K562 (cell line): ENCODE measurements at regions not wholly inside any gene's neighbourhood (a gene's known extent, or its start where the extent isn't known, plus 50 kb on each side); places are given as distances from the start of the nearest gene placed in this dataset.

ENCODE experiments used
- ATAC-seq: fragments of 200-7000 bp; cut with Tn5 transposase; 3 replicates; pipeline ENCODE4 v1.9.1; 2020; ENCODE audit warnings: moderate library complexity
- BruUV-seq: library from RNA; stranded (reverse); fragments of 400-500 nt; replicated peaks from 2 replicates; lab custom pipeline; 2021; lab: Mats Ljungman, UMichigan
- CTCF ChIA-PET: fragments of 300-600 bp; formaldehyde crosslinking; extraction: SDS; loops from one replicate; lab custom pipeline; 2021; ENCODE audit warnings: low intra/inter-chr PET ratio; lab: Yijun Ruan, JAX
- POLR2A ChIA-PET: fragments of 300-600, 350-650 bp; sonication (Branson Sonifier 250); formaldehyde crosslinking; extraction: SDS; loops from one replicate; lab custom pipeline; 2021; ENCODE audit warnings: antibody characterized with exemption, inconsistent platforms; lab: Yijun Ruan, JAX
- DNase-seq, 4 experiments: peaks; one replicate each; pipeline versions ENCODE4 v3.0.0 to v3.0.0-alpha.2; 2011 to 2018; ENCODE audit warnings: low spot score in 3 of 4, mixed read lengths in 3 of 4; ENCODE audit errors: extremely low read depth in 1 of 4
- FAIRE-seq: peaks from 2 replicates; lab custom pipeline; 2011; peaks lifted over from hg19 to GRCh38; lab: Jason Lieb, UNC
- H2AFZ ChIP-seq: 2 replicates; pipeline ENCODE4 v1.6.0; 2011; ENCODE audit warnings: low read depth, low read length, control low read depth, inconsistent platforms
- H3K27ac ChIP-seq: fragments of 200-600 bp; 3 replicates; pipeline ENCODE4 v1.8.0; 2011; ENCODE audit warnings: low read depth, mild to moderate bottlenecking, control low read depth, inconsistent platforms, low read length, moderate library complexity, mixed read lengths; ENCODE audit errors: extremely low read depth
- H3K27me3 ChIP-seq, 2 experiments: fragments of 300-600 bp in 1 of 2; 2 replicates in 1 of 2; 3 replicates in 1 of 2; pipeline versions ENCODE4 v1.6.0 to v1.8.0; 2011; ENCODE audit warnings: inconsistent platforms in 2 of 2, low read length in 2 of 2, mild to moderate bottlenecking in 1 of 2, mixed read lengths in 1 of 2, moderate library complexity in 1 of 2; ENCODE audit not compliant: control insufficient read depth in 2 of 2, insufficient read depth in 2 of 2
- H3K36me3 ChIP-seq: fragments of 300-600 bp; 3 replicates; pipeline ENCODE4 v1.8.0; 2011; ENCODE audit warnings: mild to moderate bottlenecking, low read length, inconsistent platforms; ENCODE audit not compliant: control insufficient read depth, insufficient read depth
- H3K4me1 ChIP-seq, 2 experiments: fragments of 200-600 bp in 1 of 2; replicated peaks in 1 of 2; 2 replicates in 1 of 2; 3 replicates in 1 of 2; pipeline versions ENCODE4 v1.5.1 to v1.8.0; 2011; ENCODE audit warnings: inconsistent platforms in 2 of 2, low read length in 2 of 2, mild to moderate bottlenecking in 1 of 2, mixed read lengths in 1 of 2, moderate library complexity in 1 of 2; ENCODE audit not compliant: control insufficient read depth in 2 of 2, insufficient read depth in 2 of 2
- H3K4me2 ChIP-seq: 2 replicates; pipeline ENCODE4 v1.6.1; 2011; ENCODE audit warnings: low read length, control low read depth, inconsistent platforms, mixed read lengths; ENCODE audit not compliant: insufficient read depth
- H3K4me3 ChIP-seq: fragments of 200-600 bp; sonication (generic), shearing (Covaris generic); 2 replicates; pipeline ENCODE4 v1.5.1; 2016; ENCODE audit warnings: control low read depth, inconsistent platforms
- H3K79me2 ChIP-seq: fragments of 200-600 bp; 3 replicates; pipeline ENCODE4 v1.8.0; 2011; ENCODE audit warnings: low read length, inconsistent platforms; ENCODE audit not compliant: control insufficient read depth, insufficient read depth
- H3K9ac ChIP-seq, 2 experiments: 2 replicates each; pipeline versions ENCODE4 v1.6.0 to v1.6.1; 2011; ENCODE audit warnings: low read depth in 2 of 2, low read length in 2 of 2, control low read depth in 1 of 2, inconsistent platforms in 1 of 2, mild to moderate bottlenecking in 1 of 2, mixed read lengths in 1 of 2; ENCODE audit not compliant: insufficient read depth in 1 of 2
- H3K9me1 ChIP-seq: one replicate; pipeline ENCODE4 v1.6.0; 2011; ENCODE audit warnings: inconsistent platforms, mild to moderate bottlenecking, low read length, moderate library complexity; ENCODE audit not compliant: control insufficient read depth, insufficient read depth
- H3K9me3 ChIP-seq: replicated peaks from 2 replicates; pipeline ENCODE4 v1.5.1; 2011; ENCODE audit warnings: low read depth, low read length, inconsistent platforms; ENCODE audit not compliant: control insufficient read depth, insufficient read depth
- H4K20me1 ChIP-seq: replicated peaks from 2 replicates; pipeline ENCODE4 v1.6.1; 2011; ENCODE audit warnings: low read length, inconsistent platforms, mixed read lengths; ENCODE audit not compliant: control insufficient read depth, insufficient read depth
- ATF1 ChIP-seq, 2 experiments: fragments of 450-650 bp in 1 of 2; IDR thresholded peaks; 2 replicates each; pipeline ENCODE4 v1.6.1; 2016; ENCODE audit warnings: missing compliant biosample characterization in 1 of 2, missing genetic modification characterization in 1 of 2
- FIP1L1 ChIP-seq: fragments of 200-400 bp; formaldehyde crosslinking; IDR thresholded peaks from 2 replicates; pipeline ENCODE4 v1.6.1; 2018; ENCODE audit warnings: mild to moderate bottlenecking, low read depth, low read length; ENCODE audit not compliant: poor library complexity, severe bottlenecking
- GATAD2A ChIP-seq: fragments of 450-650 bp; IDR thresholded peaks from 2 replicates; pipeline ENCODE4 v1.6.1; 2017
- JUN ChIP-seq, 2 experiments: sonication (generic) in 1 of 2; formaldehyde crosslinking in 1 of 2; IDR thresholded peaks; 2 replicates each; pipeline versions ENCODE4 v1.6.1 to v1.8.0; 2012 to 2022; ENCODE audit warnings: borderline replicate concordance in 2 of 2, mild to moderate bottlenecking in 2 of 2, improper control_type of control experiment in 1 of 2, low read depth in 1 of 2, low read length in 1 of 2, missing genetic modification reagents in 1 of 2
- MEF2A ChIP-seq: IDR thresholded peaks from 2 replicates; pipeline ENCODE4 v1.6.1; 2011; ENCODE audit warnings: low read depth, mild to moderate bottlenecking, low read length, moderate library complexity; ENCODE audit not compliant: control insufficient read depth
- RNF2 ChIP-seq: sonication (generic); IDR thresholded peaks from 2 replicates; pipeline ENCODE4 v1.6.1; 2016
- SLC30A9 ChIP-seq: fragments of 250-450 bp; sonication (Bioruptor Pico); IDR thresholded peaks from 2 replicates; pipeline ENCODE4 v1.8.0; 2022; ENCODE audit warnings: mild to moderate bottlenecking, moderate library complexity
- XRCC5 ChIP-seq: fragments of 200-400 bp; formaldehyde crosslinking; IDR thresholded peaks from 2 replicates; pipeline ENCODE4 v1.6.1; 2017; ENCODE audit warnings: low read depth, mild to moderate bottlenecking, low read length
- ZNF24 ChIP-seq: fragments of 450-650 bp; IDR thresholded peaks from 2 replicates; pipeline ENCODE4 v1.6.1; 2016
- ZNF699 ChIP-seq: fragments of 250-450 bp; sonication (Bioruptor Pico); IDR thresholded peaks from 2 replicates; pipeline ENCODE4 v1.8.0; 2021; ENCODE audit warnings: mild to moderate bottlenecking, moderate library complexity; ENCODE audit not compliant: insufficient replicate concordance
- WGBS: fragments of 100-300 bp; shearing (Covaris generic); methylation state at CpG from one replicate; pipeline ENCODE4 v1.1.6; 2016; ENCODE audit warnings: low coverage, mixed read lengths; ENCODE audit not compliant: insufficient coverage; ENCODE audit errors: missing lambda C conversion rate; 5-methylcytosine and 5-hydroxymethylcytosine counted together
- in situ Hi-C: fragments of 300-500 bp; cut with MboI; formaldehyde crosslinking; loops from 4 replicates; pipeline ENCODE4 v1.15.0; 2018; ENCODE audit warnings: inconsistent platforms, mixed read lengths
- intact Hi-C: fragments of 100-400 bp; cut with micrococcal nuclease; formaldehyde crosslinking; loops from 2 replicates; pipeline ENCODE4 v1.14.2; 2022

- TF ChIP-seq ZNF699 (CRISPR knock-in tag), result no peak
- no peak for TF ChIP-seq JUN (IDR thresholded peaks at IDR 0.05; ENCODE audit: borderline replicate concordance, low read depth, low read length)
- no peak for TF ChIP-seq JUN (CRISPR knock-in tag; IDR thresholded peaks at IDR 0.05; ENCODE audit: borderline replicate concordance)
- TF ChIP-seq ZNF24, result no peak
- TF ChIP-seq FIP1L1, result no peak
These were observed 799.7 kb downstream of the RPS29 start (continued) for GRCh38 chr14:48786498-48786897.

GRCh38 chr14:48771717-48772116 is 814.5 kb downstream of the RPS29 start:
- no peaks in the 10 kb centered on the region for H3K79me2 ChIP-seq
- no peak for DNase-seq
- no peak overlapping the region for H3K4me2 ChIP-seq
- ChIA-PET CTCF (no interaction called here), POLR2A (no interaction called here)
- no peaks in the 10 kb centered on the region for H4K20me1 ChIP-seq
- no peak for FAIRE-seq
- in situ Hi-C loops (no loop called here), intact Hi-C loops (no loop called here)
- no peak overlapping the region for H3K27ac ChIP-seq
- WGBS, result 0% methylated on average over 1 of the region's 1 CpG
- H3K4me3 ChIP-seq, result no peak overlapping the region
- no peak overlapping the region for H2AFZ ChIP-seq
- no peak for ATAC-seq
- no peaks in the 10 kb centered on the region for H3K4me1 ChIP-seq
- H3K9ac ChIP-seq, result no peak overlapping the region
- no peaks in the 10 kb centered on the region for H3K9me3 ChIP-seq
- BruUV-seq, result no TSS peak
- no peaks in the 10 kb centered on the region for H3K9me1 ChIP-seq
- no peaks in the 10 kb centered on the region for H3K27me3 ChIP-seq
- no peaks in the 10 kb centered on the region for H3K36me3 ChIP-seq
- TF ChIP-seq GATAD2A (no peak), MEF2A (no peak), RNF2 (no peak), XRCC5 (no peak), ATF1 (CRISPR knock-in tag; IDR thresholded peaks at IDR 0.05) (no peak), ATF1 (tag; IDR thresholded peaks at IDR 0.05) (no peak), SLC30A9 (CRISPR knock-in tag) (no peak)
